GM08714 (cell line): ENCODE measurements at regions not wholly inside any gene's neighbourhood (a gene's known extent, or its start where the extent isn't known, plus 50 kb on each side); places are given as distances from the start of the nearest gene placed in this dataset.

ENCODE experiments used
- H3K4me3 ChIP-seq: fragments of 200-500 bp; sonication (Bioruptor generic); 2 replicates; pipeline ENCODE4 v1.5.1; 2014; ENCODE audit warnings: mild to moderate bottlenecking, low read length, inconsistent platforms
- ZNF274 ChIP-seq: IDR thresholded peaks from 2 replicates; pipeline ENCODE4 v1.6.1; 2012; ENCODE audit warnings: mild to moderate bottlenecking, low read depth, low read length

GRCh38 chr22:49014227-49015201 is 813.2 kb downstream of the BRD1 start:
- no peak for TF ChIP-seq ZNF274
- no peak overlapping the region for H3K4me3 ChIP-seq

GRCh38 chr22:49013707-49014106 is 814.0 kb downstream of the BRD1 start:
- TF ChIP-seq ZNF274, result no peak
- no peak overlapping the region for H3K4me3 ChIP-seq

- TF ChIP-seq ZNF274, result no peak
- H3K4me3 ChIP-seq, result no peak overlapping the region
These were observed 814.8 kb downstream of the BRD1 start for GRCh38 chr22:49012712-49013395.

- TF ChIP-seq ZNF274, result no peak
- no peak overlapping the region for H3K4me3 ChIP-seq
These were observed 815.7 kb downstream of the BRD1 start for GRCh38 chr22:49011769-49012648.

GRCh38 chr22:49011379-49011768 is 816.3 kb downstream of the BRD1 start:
- no peak for TF ChIP-seq ZNF274
- no peak overlapping the region for H3K4me3 ChIP-seq

- H3K4me3 ChIP-seq, result no peak overlapping the region
- no peak for TF ChIP-seq ZNF274
These were observed 816.8 kb downstream of the BRD1 start for GRCh38 chr22:49010901-49011300.

- H3K4me3 ChIP-seq, result no peak overlapping the region
- TF ChIP-seq ZNF274, result no peak
These were observed 817.4 kb downstream of the BRD1 start for GRCh38 chr22:49010070-49010863.

GRCh38 chr22:49009359-49010063 is 818.2 kb downstream of the BRD1 start:
- H3K4me3 ChIP-seq, result no peak overlapping the region
- no peak for TF ChIP-seq ZNF274

GRCh38 chr22:49008682-49009235 is 818.9 kb downstream of the BRD1 start:
- TF ChIP-seq ZNF274, result no peak
- H3K4me3 ChIP-seq, result no peak overlapping the region

- no peak for TF ChIP-seq ZNF274
- no peak overlapping the region for H3K4me3 ChIP-seq
These were observed 820.5 kb downstream of the BRD1 start for GRCh38 chr22:49007013-49007653.

- TF ChIP-seq ZNF274, result no peak
- no peak overlapping the region for H3K4me3 ChIP-seq
These were observed 821.3 kb downstream of the BRD1 start for GRCh38 chr22:49006207-49007012.

- H3K4me3 ChIP-seq, result no peak overlapping the region
- no peak for TF ChIP-seq ZNF274
These were observed 822.1 kb downstream of the BRD1 start for GRCh38 chr22:49005557-49005956.
